NCI-H2227 (cell line): ENCODE measurements at regions not wholly inside any gene's neighbourhood (a gene's known extent, or its start where the extent isn't known, plus 50 kb on each side); places are given as distances from the start of the nearest gene placed in this dataset.

ENCODE experiments used
- DNase-seq: peaks from one replicate; lab custom pipeline; 2025; ENCODE audit not compliant: unreplicated experiment; lab: John Stamatoyannopoulos, UW

DNA sequence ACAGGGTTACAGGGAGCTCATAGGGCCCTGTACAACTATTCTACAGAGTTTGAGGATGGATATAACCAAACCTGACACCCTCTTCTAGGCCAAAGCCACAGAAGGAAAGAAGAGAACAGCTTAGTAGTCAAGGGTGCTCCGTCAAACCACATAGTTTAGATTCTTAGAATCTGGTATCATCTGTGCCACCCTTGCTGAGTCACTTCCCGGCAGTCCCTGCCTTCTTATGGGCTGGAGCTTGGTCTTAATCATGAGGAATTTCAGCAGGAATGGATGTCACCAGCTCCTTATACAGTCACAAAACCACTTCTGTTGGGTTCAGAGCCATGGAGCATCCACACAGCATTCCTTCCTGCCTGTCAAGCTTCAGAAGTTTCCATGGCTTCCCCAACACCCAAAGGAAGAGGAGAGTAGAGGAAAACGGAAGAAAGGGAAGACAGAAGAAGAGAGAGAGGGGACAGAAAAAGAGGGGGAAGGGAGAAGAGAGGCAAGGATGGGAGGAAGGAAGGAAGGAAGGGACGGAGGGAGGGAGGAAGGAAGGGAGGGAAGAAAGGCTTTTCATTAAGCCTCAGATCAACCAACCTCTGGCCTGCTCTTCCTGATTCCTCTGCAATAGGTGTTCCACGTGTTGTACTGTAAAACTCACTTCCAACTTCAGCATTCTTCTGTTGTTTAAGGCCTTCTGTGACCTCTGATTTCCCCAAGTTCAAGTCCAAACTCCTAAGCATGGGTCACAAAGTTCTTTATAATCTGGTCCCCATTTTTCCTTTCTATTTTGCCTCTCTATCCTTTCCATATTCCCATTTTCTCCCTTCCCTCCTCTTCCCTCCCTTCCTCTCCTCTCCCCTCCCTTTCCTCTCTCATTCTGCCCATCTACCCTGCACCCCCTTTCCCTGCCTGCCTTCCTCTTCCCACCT is 246.1 kb upstream of the TNP1 start:
- no peak for DNase-seq

DNA sequence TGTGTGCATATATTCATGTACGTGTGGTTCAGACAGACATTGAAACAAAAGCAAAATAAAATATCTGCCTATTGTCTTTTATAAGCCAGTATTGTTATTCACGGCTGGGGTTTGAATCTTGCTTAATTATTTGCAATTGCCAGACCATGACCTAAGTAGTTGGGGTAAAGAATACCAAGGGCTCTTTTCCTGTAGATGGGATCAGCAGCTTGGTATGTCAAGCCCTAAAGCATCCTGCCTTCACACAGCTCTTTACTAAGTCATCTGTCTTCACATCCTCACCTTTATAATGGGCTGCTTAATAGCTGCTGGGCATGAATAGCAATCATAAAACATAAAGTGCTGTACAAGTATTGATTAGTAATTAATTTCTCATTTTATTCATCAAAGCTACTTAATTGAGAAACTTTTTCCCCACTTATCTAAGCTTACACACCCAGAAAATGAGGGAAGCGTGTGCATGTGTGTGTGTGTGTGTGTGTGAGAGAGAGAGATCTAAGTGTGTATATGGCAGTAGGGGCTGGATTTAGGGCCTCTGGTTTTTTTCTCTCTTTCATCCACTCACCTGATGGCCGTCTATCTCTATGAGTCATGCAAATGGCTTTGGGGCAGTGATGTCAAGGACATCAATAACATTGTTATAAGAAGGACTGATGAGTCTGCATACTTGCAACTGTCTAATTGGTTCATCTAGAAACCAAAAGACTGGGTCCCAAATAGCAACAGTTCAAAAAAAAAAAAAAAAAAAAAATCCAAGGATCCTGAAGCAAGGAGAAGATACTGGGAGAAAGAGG is 244.1 kb upstream of the TNP1 start:
- DNase-seq, result no peak

- DNase-seq, result no peak
These were observed 243.1 kb upstream of the TNP1 start for GRCh38 chr2:217102956-217103355.

GRCh38 chr2:217101972-217102371 is 242.1 kb upstream of the TNP1 start:
- DNase-seq, result no peak

- DNase-seq, result no peak
These were observed 239.7 kb upstream of the TNP1 start for GRCh38 chr2:217099561-217099960.

DNA sequence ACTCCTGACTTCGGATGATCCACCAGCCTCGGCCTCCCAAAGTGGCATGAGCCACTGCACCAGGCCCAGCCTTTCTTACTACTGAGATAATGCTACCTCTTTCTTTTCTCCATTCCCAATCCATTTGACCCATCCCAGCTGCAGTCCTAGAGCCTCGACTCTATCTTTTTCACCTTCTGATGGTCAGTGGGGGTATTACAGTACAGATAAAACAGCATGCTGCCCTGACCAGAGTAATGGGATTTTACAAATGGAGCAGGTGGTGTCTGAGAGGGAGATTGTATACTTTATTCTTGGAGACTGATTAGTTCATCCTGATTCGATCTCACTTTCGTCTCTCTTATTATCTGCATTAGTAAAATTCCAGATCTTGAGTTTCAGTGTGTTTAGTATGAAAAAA is 238.6 kb upstream of the TNP1 start:
- DNase-seq, result no peak

- no peak for DNase-seq
These were observed 237.5 kb upstream of the TNP1 start for GRCh38 chr2:217097346-217097745.

- no peak for DNase-seq
These were observed 236.8 kb upstream of the TNP1 start for GRCh38 chr2:217096474-217097225.

GRCh38 chr2:217095511-217096205 is 235.8 kb upstream of the TNP1 start:
- DNase-seq, result no peak

DNA sequence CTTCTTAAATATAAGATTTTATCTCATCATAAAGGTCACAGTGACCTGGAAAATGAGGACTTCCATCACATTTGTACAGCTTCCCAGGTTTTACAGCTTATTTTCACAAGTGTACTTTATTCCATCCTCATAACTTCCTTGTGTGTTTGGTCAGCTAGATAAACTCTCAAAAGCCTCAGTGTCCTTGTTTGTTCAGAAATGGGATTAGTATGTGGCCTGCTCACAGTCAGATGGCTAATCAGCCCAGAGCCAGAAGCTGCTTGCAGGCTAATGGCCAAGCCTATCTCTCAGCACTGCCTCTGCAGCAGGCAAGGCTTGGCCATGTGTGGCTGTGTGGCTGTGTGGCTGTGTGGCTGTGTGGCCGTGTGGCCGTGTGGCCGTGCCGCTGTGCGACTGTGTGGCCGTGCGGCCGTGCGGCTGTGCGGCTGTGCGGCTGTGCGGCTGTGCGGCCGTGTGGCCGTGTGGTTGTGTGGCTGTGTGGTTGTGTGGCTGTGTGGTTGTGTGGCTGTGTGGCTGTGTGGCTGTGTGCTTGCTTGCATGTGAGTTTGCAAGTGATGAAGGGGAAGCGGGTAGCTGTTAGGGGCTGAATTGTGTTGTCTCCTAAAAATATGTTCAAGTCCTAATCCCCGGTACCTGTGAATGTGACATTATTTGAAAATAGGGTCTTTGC is 233.0 kb upstream of the TNP1 start:
- no peak for DNase-seq

GRCh38 chr2:217091531-217091930 is 231.7 kb upstream of the TNP1 start:
- DNase-seq, result no peak

- no peak for DNase-seq
These were observed 231.0 kb upstream of the TNP1 start for GRCh38 chr2:217090884-217091283.

DNA sequence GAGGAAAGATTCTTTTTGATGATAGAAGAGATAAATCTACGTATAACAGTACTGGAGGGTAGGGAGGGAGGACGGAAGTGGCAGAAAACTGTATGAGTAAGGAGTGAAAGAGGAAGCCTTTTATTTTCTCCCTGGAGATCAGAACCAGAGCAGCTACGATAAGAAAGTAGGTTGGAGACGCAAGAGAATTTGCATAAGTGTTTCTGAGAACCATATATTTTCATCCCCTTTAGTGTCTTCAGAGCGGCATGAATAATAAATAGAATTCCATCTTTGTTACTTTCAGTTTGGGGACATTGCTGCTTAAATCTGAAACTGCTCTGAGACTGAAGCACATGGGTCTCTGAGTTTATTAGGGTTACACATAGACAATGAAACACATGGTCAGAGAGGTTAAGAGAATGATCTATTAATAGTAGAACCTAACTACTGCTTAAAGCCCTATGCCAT is 230.2 kb upstream of the TNP1 start:
- no peak for DNase-seq

DNA sequence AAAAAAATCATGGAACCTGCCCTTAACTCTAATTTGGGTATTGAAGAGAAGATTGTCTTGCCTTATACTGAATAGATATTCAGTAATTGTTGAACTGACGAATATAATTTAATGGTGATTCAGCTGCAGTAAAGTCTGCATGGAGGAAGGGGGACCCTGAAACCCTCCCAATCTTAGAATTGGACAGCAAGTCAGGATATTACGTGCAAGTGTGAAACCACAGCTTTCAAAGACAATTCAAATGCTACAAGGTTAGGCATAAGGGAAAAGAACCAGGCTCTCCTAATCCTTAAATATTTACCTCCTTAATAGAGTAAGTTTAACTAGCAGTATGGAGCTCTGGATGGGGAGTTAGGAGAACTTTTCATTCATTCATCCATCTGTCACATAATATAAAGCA is 226.9 kb upstream of the TNP1 start:
- no peak for DNase-seq

- no peak for DNase-seq
These were observed 226.2 kb upstream of the TNP1 start for GRCh38 chr2:217086038-217086522.

DNA sequence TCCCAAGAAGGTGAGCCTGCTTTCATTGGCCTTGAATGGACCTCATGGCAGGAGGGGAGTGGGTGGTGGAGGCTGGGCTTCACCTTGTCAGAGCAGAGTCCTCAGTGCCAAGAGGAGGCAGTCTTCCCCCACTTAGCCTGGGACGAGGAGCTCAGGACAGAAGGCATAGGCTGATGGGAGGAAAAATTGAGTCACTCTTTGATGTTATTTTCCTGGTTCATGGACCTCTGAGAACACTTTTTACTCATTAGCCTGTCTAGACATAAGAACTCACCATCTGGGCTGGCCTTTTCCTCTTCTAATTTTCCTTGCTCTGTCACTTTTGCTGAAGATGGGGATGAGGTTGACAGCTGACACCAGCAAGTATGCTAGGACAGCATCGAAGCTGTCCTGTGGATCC is 225.7 kb upstream of the TNP1 start:
- DNase-seq, result no peak

DNA sequence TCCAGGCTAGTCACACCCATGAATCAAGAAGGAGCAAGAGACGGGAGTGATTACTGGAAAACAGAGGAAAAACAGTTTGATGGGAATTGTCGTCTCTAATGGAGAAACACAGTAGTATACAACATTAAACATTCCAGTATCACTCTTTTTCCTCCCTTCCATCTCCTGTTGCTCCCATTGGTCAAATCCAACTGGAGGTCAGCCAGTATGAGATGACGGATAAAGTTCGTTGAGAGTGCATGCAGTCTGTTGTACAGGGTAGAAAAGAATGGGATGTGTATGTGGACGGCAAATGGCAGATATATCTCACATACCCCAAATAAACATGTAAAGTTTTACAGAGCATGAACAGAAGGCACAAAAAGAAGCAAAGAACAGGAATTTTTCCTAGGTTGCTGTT is 221.9 kb upstream of the TNP1 start:
- DNase-seq, result no peak

- DNase-seq, result no peak
These were observed 219.3 kb upstream of the TNP1 start for GRCh38 chr2:217079165-217079564.

GRCh38 chr2:217077831-217078407 is 218.1 kb upstream of the TNP1 start:
- DNase-seq, result no peak
